Peyer's patch (tissue), 4 donors: ENCODE measurements at regions not wholly inside any gene's neighbourhood (a gene's known extent, or its start where the extent isn't known, plus 50 kb on each side); places are given as distances from the start of the nearest gene placed in this dataset.

Source experiments
- DNase-seq, 3 donors: peaks; one replicate each; pipeline ENCODE4 v3.0.0-alpha.2; 2017 to 2019
- H3K27ac ChIP-seq, 4 donors: fragments of 200-600 bp; sonication (generic); one replicate each; pipeline ENCODE4 v1.5.1; 2016 to 2019
- H3K27me3 ChIP-seq, 2 donors: fragments of 200-600 bp; sonication (generic); one replicate each; pipeline ENCODE4 v1.5.1; 2019
- H3K36me3 ChIP-seq, 3 donors: fragments of 200-600 bp; sonication (generic); one replicate each; pipeline ENCODE4 v1.5.1; 2016 to 2019
- H3K4me1 ChIP-seq, 4 donors: fragments of 200-600 bp; sonication (generic); one replicate each; pipeline ENCODE4 v1.5.1; 2016 to 2019
- H3K4me3 ChIP-seq, 4 donors: fragments of 200-600 bp; sonication (generic); 1 replicate in 3 of 4; 2 replicates in 1 of 4; pipeline ENCODE4 v1.5.1; 2016 to 2019; ENCODE audit warnings: mild to moderate bottlenecking in 1 of 4
- H3K9me3 ChIP-seq, 4 donors: fragments of 200-600 bp; sonication (generic); one replicate each; pipeline ENCODE4 v1.5.1; 2016 to 2019; ENCODE audit warnings: mild to moderate bottlenecking in 1 of 4
- CTCF ChIP-seq, 6 experiments: fragments of 450-650 bp in 4 of 6; fragments of 200-600 bp in 2 of 6; sonication (generic) in 1 of 6; IDR thresholded peaks; one replicate each; pipeline ENCODE4 v1.5.1; 2017 to 2019; ENCODE audit warnings: antibody characterized with exemption in 6 of 6, mild to moderate bottlenecking in 3 of 6, moderate library complexity in 1 of 6
- POLR2A ChIP-seq, 2 donors: fragments of 450-650 bp; IDR thresholded peaks; one replicate each; pipeline ENCODE4 v1.5.1; 2017; ENCODE audit warnings: antibody characterized with exemption in 2 of 2, mild to moderate bottlenecking in 2 of 2, moderate library complexity in 2 of 2

- H3K27ac ChIP-seq, result no peak overlapping the region
- H3K4me3 ChIP-seq, result no peak overlapping the region
- no peaks in the 10 kb centered on the region for H3K27me3 ChIP-seq
- no peak for TF ChIP-seq CTCF (IDR thresholded peaks at IDR 0.05)
- TF ChIP-seq POLR2A (IDR thresholded peaks at IDR 0.05), result no peak
- no peaks in the 10 kb centered on the region for H3K9me3 ChIP-seq
- H3K4me1 ChIP-seq, result no peaks in the 10 kb centered on the region
- no peaks in the 10 kb centered on the region for H3K36me3 ChIP-seq
- no peak for DNase-seq
Measured at GRCh38 chr4:13130848-13131247, 353.3 kb downstream of the RAB28 start.

- Histone ChIP-seq H3K4me1 (no peaks in the 10 kb centered on the region), H3K27ac (no peak overlapping the region), H3K36me3 (no peaks in the 10 kb centered on the region), H3K27me3 (no peaks in the 10 kb centered on the region), H3K9me3 (no peaks in the 10 kb centered on the region), H3K4me3 (no peak overlapping the region)
- DNase-seq, result no peak
- TF ChIP-seq POLR2A (IDR thresholded peaks at IDR 0.05) (no peak), CTCF (IDR thresholded peaks at IDR 0.05) (no peak)
Measured at GRCh38 chr4:13129095-13129494, 355.0 kb downstream of the RAB28 start.

GRCh38 chr4:13126976-13127910 lies 356.9 kb downstream of the RAB28 start:
- no peak for DNase-seq
- no peak for TF ChIP-seq CTCF (IDR thresholded peaks at IDR 0.05)
- no peak for TF ChIP-seq POLR2A (IDR thresholded peaks at IDR 0.05)
- H3K27me3 ChIP-seq, result no peaks in the 10 kb centered on the region
- H3K36me3 ChIP-seq, result no peaks in the 10 kb centered on the region
- H3K27ac ChIP-seq, result no peak overlapping the region
- H3K4me1 ChIP-seq, result no peaks in the 10 kb centered on the region
- H3K9me3 ChIP-seq, result no peaks in the 10 kb centered on the region
- H3K4me3 ChIP-seq, result no peak overlapping the region

- H3K27me3 ChIP-seq, result no peaks in the 10 kb centered on the region
- no peaks in the 10 kb centered on the region for H3K9me3 ChIP-seq
- no peak overlapping the region for H3K27ac ChIP-seq
- DNase-seq, result no peak
- no peaks in the 10 kb centered on the region for H3K36me3 ChIP-seq
- H3K4me1 ChIP-seq, result no peaks in the 10 kb centered on the region
- no peak overlapping the region for H3K4me3 ChIP-seq
- TF ChIP-seq CTCF (IDR thresholded peaks at IDR 0.05) (no peak), POLR2A (IDR thresholded peaks at IDR 0.05) (no peak)
Measured at GRCh38 chr4:13118633-13119032, 365.5 kb downstream of the RAB28 start.

GRCh38 chr4:13117185-13117584 lies 367.0 kb downstream of the RAB28 start:
- no peak for TF ChIP-seq POLR2A (IDR thresholded peaks at IDR 0.05)
- TF ChIP-seq CTCF (IDR thresholded peaks at IDR 0.05), result no peak
- H3K4me1 ChIP-seq, result no peaks in the 10 kb centered on the region
- H3K27me3 ChIP-seq, result no peaks in the 10 kb centered on the region
- no peaks in the 10 kb centered on the region for H3K36me3 ChIP-seq
- H3K4me3 ChIP-seq, result no peak overlapping the region
- DNase-seq, result no peak
- no peak overlapping the region for H3K27ac ChIP-seq
- H3K9me3 ChIP-seq, result no peaks in the 10 kb centered on the region
